DMS114 treated with DMSO at 0.1 percent for 48 hours (cell line): ENCODE measurements at regions not wholly inside any gene's neighbourhood (a gene's known extent, or its start where the extent isn't known, plus 50 kb on each side); places are given as distances from the start of the nearest gene placed in this dataset.

Experiments
- DNase-seq: peaks from one replicate; lab custom pipeline; 2025; ENCODE audit not compliant: unreplicated experiment; lab: John Stamatoyannopoulos, UW

DNA sequence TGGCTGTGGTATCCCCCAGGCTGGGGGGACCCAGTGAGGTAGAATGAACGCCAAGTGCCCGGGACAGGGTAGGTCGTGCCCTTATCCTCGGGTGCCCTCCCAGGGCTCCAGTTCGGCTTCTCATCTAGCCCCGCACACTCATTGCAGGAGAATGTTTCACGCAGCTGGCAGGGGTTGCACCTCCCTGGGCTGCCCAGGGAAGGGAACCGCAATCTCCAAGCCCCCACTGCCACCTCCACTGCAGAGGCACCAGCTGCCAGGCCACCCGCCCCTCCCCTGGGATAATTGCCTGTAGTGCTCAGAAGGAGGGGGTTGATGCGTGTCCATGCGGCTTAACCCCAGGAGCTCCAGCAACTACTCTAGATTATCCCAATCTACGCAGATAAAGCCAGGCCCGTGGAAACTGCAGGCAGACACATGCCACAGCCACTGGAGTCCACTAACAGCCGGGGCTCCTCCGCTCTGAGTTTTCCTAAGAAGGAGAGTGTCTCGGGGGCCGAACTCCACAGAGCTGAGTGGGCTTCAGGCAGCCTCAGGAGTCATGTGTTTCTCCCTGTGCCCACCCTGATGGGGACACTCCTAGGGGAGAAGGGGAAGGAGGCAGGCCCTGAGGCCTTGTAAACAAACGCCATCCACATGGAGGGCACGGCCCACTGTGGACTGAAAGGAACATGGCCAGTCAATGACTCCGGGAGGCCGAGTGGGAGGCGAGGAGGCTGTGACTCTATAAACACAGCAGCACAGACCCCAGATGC, 137.2 kb upstream of the IQSEC1 start:
- no peak for DNase-seq

GRCh38 chr3:13209634-13209997, 136.4 kb upstream of the IQSEC1 start:
- no peak for DNase-seq

DNA sequence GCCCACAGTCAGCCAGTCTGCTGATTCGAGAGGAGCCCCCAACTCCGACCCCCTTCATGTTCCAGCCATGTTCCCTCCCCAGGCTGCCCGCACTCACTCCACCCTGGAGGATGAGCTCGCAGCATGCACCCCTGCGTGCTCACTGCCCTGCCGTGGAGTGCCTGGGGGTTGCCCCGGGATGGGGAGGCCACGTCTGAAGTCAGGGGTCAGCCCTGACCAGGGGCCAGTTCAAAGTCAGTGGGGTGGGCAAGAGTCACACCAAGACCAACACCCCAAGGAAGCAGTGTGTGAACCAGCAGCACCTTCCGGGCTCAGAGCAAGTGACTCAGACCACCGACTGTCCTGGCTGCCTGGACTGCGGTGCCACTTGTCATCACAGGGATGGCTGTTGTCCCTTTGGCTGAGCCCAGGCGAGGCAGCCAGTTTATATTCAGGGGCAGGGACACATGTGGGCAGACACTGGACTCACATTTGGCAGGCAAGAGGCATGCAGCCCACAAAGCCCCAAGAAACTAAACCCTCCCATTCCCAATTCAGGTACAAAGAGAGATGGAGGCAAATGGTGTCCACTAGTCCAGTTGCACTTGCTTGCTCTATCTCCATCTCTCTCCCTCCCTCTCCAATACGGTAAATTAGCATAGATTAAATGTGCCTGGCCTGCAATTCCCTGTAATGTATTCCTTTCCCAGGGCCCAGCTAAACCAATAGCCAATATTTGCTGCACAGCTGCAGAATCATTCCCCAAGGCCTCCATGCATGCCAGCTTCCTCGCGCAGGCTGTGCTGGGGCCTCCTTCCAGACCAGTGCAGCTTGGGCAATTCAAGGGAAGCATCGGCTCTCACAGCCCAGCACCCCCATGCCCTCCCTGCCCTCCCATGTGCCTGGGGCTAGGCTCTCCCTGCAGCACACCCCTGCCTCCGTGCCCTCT, 135.7 kb upstream of the IQSEC1 start:
- DNase-seq, result no peak

DNA sequence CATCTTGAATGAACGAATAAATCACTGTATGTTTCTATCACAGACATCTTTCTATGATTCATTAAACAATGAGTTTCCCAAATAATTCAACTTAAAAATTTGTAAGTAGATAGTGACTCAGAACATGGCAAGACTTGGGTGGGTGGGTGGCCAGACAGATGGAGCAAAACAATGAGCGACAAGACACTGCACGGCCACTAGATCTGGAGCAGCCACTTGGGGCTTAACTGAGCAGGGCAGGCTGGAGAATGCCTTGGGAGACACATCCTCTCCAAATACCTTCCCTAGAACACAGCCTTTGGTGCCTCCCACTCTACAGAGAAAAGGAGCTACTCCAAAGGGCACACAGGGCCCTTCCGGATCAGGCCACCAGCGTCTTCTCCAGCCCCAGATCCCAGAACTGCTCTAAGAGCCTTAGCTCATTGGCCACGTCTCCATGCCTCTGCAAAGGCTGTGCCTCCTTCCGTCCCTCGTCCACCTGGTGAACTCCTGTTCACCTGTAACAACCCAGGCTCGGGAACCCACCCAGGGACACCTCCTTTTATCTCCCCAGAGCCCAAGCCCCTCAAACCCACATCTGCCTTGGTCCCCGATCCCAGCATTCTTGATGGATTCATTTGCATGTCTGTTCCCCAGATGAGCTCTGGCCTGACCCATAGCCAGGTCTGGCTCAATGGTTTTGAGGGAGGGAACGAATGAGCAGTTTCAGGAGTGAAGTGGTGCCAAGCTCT, 134.9 kb upstream of the IQSEC1 start:
- DNase-seq, result no peak

- DNase-seq, result no peak
Measured at GRCh38 chr3:13207578-13207922, 134.3 kb upstream of the IQSEC1 start.

DNA sequence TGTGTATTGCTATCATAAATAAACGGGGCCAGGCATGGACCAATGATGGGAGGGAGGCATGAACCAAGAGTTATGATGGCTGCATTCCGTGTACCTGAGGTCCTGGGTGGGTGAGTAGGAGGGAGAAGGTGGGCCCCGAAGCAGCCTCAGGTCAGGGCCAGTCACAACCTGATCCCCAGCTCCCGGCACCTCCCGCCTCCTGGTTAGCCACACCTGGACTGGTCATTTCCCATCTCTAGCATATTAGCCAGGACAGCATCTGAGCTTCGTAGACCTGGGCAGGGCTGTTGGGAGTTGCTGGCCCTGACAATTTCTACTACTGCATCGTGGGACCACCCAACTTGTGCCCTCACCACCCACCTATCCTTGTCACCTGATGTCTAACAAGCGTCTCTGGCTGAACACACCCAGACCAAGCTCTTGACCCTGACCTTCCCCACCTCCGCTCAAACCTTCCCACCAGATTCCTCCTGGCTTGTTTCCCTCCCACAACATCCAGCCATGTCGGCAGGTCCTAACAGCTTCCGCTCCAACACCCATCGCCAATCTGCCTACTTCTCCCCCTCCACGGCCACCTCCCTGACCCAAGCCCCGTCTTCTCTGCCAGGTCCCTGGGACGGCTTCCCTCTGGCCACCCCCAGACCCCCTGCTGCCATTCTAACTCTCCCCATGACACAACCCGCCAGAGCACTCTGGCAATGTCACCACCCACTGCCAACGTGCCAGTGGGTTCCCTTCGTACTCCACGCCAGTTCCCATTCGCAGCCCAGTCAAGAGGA, 133.8 kb upstream of the IQSEC1 start:
- DNase-seq, result no peak

DNA sequence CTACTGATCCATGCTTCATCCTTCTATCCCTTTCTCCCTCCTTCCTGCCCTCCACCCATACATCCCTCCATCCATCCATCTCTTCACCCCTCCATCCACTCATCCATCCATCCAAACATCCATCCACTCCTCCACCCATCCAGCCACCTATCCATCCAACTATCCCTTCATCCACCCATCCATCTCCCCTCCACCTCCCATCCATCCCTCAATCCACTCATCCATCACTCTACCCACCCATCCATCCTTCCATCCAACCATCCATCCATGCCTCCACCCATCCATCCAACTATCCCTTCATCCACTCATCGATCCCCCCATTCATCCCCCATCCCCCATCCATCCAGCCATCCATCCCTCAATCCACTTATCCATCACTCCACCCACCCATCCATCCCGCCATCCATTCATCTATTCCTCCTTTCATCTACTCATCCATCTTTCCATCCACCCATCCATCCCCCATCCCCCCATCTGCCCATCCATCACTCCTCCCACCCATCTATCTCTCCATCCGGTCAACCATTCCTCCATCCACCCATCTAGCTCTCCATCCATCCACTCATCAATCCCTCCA, 132.4 kb upstream of the IQSEC1 start:
- no peak for DNase-seq

DNA sequence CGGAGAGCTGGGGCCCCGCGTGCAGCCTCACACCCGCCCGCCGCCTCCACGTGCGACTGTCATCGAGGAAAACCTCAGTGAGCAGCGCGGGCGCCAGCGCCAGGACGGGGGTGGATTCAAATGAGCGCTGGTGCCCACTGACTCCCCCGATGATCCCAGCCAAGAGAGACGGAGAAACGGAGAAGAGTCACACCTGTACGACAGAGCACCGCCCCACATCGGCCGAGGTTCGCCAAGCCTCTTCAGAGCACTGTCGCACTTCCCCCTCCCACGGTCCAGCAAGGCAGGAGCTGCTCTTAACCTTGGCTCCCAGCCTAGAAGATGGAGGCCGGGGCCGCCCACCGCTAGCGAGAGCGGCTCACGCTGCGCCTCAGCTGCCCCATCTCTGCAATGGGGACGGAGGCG, 130.9 kb upstream of the IQSEC1 start:
- DNase-seq, result no peak

GRCh38 chr3:13203398-13204176, 130.4 kb upstream of the IQSEC1 start:
- no peak for DNase-seq

GRCh38 chr3:13202744-13203397, 129.6 kb upstream of the IQSEC1 start:
- no peak for DNase-seq

- no peak for DNase-seq
Measured at GRCh38 chr3:13201851-13202250, 128.6 kb upstream of the IQSEC1 start.

DNA sequence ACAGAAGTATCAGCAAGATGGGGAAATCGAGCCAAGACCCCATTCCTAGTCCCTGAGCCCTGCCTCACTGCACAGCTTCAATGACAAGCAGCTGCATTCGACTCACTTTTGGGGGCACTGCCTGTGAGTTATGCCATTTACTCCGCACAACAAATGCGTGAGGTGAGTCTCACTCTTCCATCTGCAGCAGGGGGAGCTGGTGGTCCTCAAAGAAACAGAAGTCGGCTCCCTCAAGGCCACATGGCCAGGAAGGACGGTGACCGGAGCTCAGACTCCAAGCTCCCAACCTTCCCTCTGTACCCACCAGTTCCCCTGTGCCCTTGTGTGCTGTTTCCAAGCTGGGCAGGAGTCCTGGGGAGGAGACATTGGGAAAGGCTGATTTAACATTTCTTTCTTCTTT, 127.7 kb upstream of the IQSEC1 start:
- peak; percentile 7 for DNase-seq

- DNase-seq, result no peak
Measured at GRCh38 chr3:13200465-13200864, 127.2 kb upstream of the IQSEC1 start.

- no peak for DNase-seq
Measured at GRCh38 chr3:13199899-13200451, 126.7 kb upstream of the IQSEC1 start.

GRCh38 chr3:13199006-13199776, 126.0 kb upstream of the IQSEC1 start:
- DNase-seq, result no peak

- no peak for DNase-seq
Measured at GRCh38 chr3:13198264-13198879, 125.1 kb upstream of the IQSEC1 start.

DNA sequence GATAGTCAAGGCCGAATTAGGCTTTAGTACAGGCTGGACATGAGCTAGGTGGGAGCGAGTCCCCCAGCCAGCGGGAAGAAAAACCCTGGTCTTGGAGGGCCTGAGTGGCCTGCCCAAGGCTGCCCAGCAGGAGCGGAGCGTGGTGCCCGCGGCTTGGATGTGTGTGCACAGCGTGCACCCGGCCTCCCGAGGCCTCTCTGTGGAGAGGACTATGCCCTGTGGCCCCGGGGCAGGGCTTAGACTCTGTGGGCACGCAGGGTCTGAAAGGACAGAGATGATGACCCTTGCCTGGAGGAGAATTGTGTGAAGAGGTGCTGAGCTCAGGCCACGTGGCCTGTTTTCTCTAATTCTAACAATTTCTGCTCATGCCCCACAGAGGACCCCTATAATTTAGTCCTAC, 124.6 kb upstream of the IQSEC1 start:
- no peak for DNase-seq

DNA sequence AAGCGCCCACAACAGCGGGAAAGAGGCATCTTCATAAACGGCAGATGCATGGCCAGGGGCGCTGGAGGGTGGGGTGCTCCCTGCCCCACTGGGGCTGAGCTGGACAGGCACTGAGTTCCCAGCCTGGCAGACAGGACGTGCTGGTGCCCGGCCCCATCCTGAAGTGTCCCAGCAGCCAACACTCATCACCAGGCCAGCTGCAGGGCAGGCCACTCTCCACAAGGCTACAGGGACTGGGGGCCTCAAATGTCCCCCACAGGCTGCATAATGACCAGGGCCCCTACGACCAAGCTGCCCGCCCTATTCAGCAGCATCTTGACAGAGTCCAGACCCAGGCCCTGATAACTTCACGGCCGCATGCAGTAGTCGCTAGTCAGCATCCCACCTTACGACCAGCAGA, 124.1 kb upstream of the IQSEC1 start:
- no peak for DNase-seq
